HG02981 (cell line): ENCODE measurements at regions not wholly inside any gene's neighbourhood (a gene's known extent, or its start where the extent isn't known, plus 50 kb on each side); places are given as distances from the start of the nearest gene placed in this dataset.
"Not testable (repeated sequence)": the region's sequence is repeated elsewhere in the genome, so short reads cannot be mapped to it uniquely, and the experiment has no call there.

Experiments used
- ATAC-seq: cut with Tn5 transposase; IDR thresholded peaks from one replicate; pipeline ENCODE4 v1.9.1; 2021; ENCODE audit warnings: mild to moderate bottlenecking, moderate library complexity; ENCODE audit not compliant: unreplicated experiment

DNA sequence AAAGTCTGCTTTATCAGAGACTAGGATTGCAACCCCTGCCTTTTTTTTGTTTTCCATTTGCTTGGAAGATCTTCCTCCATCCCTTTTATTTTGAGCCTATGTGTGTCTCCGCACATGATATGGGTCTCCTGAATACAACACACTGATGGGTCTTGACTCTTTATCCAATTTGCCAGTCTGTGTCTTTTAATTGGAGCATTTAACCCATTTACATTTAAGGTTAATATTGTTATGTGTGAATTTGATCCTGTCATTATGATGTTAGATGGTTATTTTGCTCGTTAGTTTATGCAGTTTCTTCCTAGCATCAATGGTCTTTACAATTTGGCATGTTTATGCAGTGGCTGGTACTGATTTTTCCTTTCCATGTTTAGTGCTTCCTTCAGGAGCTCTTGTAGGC is 84.0 kb upstream of the B3GAT1 start:
- ATAC-seq = not testable (repeated sequence)

GRCh38 chr11:134494395-134494794 is 82.4 kb upstream of the B3GAT1 start:
- not testable (repeated sequence) for ATAC-seq

- not testable (repeated sequence) for ATAC-seq
Measured at GRCh38 chr11:134492411-134492810, 80.4 kb upstream of the B3GAT1 start.

DNA sequence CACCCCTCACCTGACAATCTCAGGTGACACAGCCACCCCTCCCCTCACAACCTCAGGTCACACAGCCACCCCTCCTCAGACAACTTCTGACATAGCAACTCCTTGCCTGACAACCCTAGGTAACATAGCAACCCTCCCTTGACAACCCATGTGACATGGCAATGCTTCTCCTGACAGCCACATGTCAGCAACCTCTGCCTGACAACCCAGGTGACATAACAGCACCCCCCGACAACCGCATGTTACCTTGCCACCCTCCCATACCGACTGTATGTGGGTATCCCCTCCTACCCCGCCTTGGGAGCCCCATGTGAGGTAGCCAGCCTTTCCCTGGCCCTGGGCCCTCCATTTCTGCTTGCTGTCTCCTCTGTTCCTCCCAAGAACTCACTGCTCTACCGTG is 77.7 kb upstream of the B3GAT1 start:
- no peak for ATAC-seq

- ATAC-seq = no peak
Measured at GRCh38 chr11:134488913-134489312, 76.9 kb upstream of the B3GAT1 start.

GRCh38 chr11:134488512-134488911 is 76.5 kb upstream of the B3GAT1 start:
- no peak for ATAC-seq

DNA sequence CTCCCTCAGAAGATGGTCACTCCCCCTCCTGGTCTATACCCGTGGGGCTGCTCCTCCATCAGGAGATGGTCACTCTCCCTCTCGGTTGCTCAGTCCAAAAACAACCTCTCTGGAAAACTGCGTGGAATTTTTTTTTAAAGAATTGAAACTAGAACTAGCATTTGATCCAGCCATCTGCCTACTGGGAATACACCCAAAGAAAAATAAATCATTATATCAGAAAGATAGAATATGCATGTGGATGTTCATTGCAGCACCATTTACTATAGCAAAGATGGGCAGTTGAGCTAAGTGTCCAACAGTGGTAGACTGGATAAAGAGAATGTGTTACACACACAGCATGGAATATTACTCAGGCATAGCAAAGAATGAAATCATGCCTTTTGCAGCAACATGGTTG is 75.7 kb upstream of the B3GAT1 start:
- ATAC-seq = no peak

- no peak for ATAC-seq
Measured at GRCh38 chr11:134486704-134487103, 74.7 kb upstream of the B3GAT1 start.

- ATAC-seq = no peak
Measured at GRCh38 chr11:134486106-134486505, 74.1 kb upstream of the B3GAT1 start.

GRCh38 chr11:134485316-134485715 is 73.3 kb upstream of the B3GAT1 start:
- ATAC-seq = no peak

GRCh38 chr11:134483857-134484256 is 71.8 kb upstream of the B3GAT1 start:
- no peak for ATAC-seq

GRCh38 chr11:134483291-134483690 is 71.2 kb upstream of the B3GAT1 start:
- ATAC-seq = no peak

GRCh38 chr11:134482865-134483264 is 70.8 kb upstream of the B3GAT1 start:
- ATAC-seq = no peak

- ATAC-seq = no peak
Measured at GRCh38 chr11:134481933-134482527, 70.0 kb upstream of the B3GAT1 start.

DNA sequence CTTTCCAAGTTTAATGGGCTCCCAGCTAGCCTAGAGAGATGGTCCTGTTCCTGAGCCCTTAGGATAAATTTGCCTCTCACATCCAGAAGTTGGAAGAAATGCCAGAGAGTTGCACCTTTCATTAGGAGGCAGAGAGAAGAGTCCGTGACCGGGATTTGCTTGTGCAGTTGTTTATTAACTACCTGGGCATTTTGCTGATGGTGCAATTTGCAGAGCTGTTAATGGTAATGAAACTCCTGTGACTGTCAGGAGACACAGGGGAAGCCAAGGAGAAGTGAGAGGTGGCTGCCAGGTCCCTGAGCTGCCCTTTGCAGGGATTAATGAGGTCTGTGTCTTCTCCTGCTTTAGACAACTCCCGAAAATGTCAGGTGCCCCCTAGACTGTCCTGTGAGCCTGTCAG is 69.1 kb upstream of the B3GAT1 start:
- no peak for ATAC-seq

DNA sequence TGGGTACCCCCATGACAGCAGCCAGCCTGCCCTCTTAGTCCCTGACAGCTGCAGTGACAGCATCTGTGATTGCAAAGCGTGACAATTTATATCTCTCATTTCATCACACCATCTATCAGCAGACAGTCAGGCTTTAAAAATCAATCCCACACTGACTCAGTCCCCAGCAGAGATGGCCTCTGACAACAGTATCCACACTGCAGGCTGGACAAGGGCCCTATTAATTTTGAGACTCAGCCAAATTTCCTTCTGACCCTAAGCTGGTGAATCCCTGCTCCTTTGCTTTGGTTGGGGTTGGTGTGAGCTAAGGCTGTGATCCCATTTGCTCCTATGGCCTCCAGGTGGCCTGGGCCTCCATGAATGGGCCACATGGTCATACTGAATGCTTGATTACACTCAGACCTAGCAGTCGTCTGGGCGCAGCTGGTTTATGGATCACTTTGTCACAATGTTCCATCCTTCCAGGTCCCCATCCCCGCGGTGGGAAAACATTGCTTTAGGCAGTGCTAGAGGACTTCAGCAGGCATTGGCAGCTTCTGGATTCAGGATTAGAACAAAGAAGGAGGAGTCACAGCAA is 68.2 kb upstream of the B3GAT1 start:
- ATAC-seq = no peak

DNA sequence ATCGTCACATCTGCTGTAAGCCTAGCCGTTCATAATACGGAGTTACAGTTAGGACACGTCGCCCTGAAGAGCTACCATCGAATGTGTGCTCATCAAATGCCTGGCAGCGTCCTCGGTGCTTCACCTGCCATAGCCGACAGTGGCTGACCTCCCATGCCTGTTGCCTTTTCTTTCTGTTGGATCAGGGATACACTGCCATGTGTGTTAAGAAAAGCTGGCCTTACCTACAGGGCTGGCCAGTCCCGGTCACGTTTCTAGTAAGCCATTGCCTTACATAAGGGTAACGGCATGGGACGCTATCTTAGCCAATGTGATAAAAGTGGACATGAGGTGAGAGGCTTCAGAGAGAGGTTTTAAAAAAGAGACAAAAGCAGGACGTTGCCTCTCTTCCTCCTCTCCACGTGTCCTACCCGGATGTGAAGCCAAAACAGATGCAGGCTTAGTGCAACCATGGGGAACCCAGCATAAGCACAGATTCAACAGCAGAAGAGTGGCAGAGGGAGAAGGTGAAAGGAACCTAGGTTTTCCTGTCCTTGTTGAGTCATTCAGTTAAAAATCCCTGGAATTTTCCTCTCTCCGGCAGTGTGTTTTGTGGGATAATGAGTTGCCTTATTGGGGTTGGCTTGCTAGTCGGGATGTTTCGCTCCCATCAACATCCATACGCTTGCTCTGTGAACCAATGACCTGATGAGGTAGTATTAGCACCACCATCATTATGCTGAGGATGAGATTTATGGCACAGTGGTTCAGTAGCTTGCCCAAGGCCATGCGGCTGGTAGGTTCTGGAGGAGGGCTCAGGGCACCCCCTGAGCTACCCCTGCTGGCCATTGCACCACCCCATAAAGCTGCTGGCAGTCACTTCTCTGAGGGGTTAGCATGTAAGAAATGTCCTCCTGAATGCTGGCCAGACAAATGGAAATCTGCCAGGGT is 67.4 kb upstream of the B3GAT1 start:
- ATAC-seq = no peak

DNA sequence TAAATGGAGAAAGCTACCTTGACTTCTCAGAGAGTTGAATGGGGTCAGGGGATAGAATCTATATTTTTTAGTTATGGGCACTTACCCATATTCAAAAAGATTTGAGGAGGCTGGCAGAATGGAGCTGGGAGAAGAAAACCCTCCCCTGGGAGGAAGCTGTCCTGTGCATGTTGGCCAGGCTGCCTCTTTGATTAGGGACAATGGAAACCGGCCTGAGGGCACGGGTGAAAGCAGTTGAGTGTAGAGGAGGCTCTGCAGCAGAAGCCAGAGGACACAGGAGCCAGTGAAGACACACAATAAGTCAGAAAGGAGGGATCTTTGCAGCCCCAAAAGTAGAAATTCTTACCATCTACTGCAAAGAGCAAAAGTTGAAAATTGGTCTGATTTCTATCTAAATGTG is 66.6 kb upstream of the B3GAT1 start:
- ATAC-seq = no peak

GRCh38 chr11:134478176-134478575 is 66.1 kb upstream of the B3GAT1 start:
- no peak for ATAC-seq

- no peak for ATAC-seq
Measured at GRCh38 chr11:134477486-134477885, 65.4 kb upstream of the B3GAT1 start.

GRCh38 chr11:134476435-134477021 is 64.5 kb upstream of the B3GAT1 start:
- ATAC-seq = no peak

GRCh38 chr11:134475951-134476350 is 63.9 kb upstream of the B3GAT1 start:
- no peak for ATAC-seq
